GM12873 (cell line): ENCODE measurements at regions not wholly inside any gene's neighbourhood (a gene's known extent, or its start where the extent isn't known, plus 50 kb on each side); places are given as distances from the start of the nearest gene placed in this dataset.

Experiments used
- CTCF ChIP-seq: IDR thresholded peaks from 2 replicates; pipeline ENCODE4 v1.5.1; 2012; ENCODE audit warnings: low read depth, mild to moderate bottlenecking, moderate library complexity, low read length, control low read depth; ENCODE audit not compliant: insufficient read depth; ENCODE audit errors: missing control alignments

- TF ChIP-seq CTCF: no peak
Measured at GRCh38 chr3:161640181-161640580, 143.6 kb downstream of the OTOL1 start.

- TF ChIP-seq CTCF: no peak
Measured at GRCh38 chr3:161641287-161641686, 144.7 kb downstream of the OTOL1 start.

GRCh38 chr3:161644891-161645635 is 148.5 kb downstream of the OTOL1 start:
- TF ChIP-seq CTCF: no peak

GRCh38 chr3:161647936-161648470 is 151.4 kb downstream of the OTOL1 start:
- no peak for TF ChIP-seq CTCF

- TF ChIP-seq CTCF: no peak
Measured at GRCh38 chr3:161649900-161650484, 153.4 kb downstream of the OTOL1 start.

- no peak for TF ChIP-seq CTCF
Measured at GRCh38 chr3:161657786-161658185, 161.2 kb downstream of the OTOL1 start.

GRCh38 chr3:161671141-161671540 is 174.5 kb downstream of the OTOL1 start:
- no peak for TF ChIP-seq CTCF
